ENCODE measurements at regions not wholly inside any gene's neighbourhood (a gene's known extent, or its start where the extent isn't known, plus 50 kb on each side); places are given as distances from the start of the nearest gene placed in this dataset.

GRCh38 chr6:85390105-85390728 lies 59.7 kb upstream of the NT5E start:
- Histone ChIP-seq H3K4me3 (ENCODE audit: low read depth, low read length) (no peak overlapping the region), H3K9me3 (no peaks in the 10 kb centered on the region), H3K36me3 (ENCODE audit: control insufficient read depth, insufficient read depth, low read length) (no peaks in the 10 kb centered on the region), H3K27me3 (replicated peaks; ENCODE audit: control insufficient read depth, insufficient read depth, low read length) (no peaks in the 10 kb centered on the region), H3K4me1 (peaks cover 38% of the 10 kb centered on the region)
- H3K4me1 Mint-ChIP-seq (ENCODE audit: low read depth, unreplicated experiment), result peaks cover 20% of the 10 kb centered on the region
- intact Hi-C loops (cut with micrococcal nuclease; ENCODE audit: unreplicated experiment), result loop anchor here (1.0 kb wide), 1 partner anchor 15 kb away; no protein-coding TSS in a partner anchor
- H3K4me3 Mint-ChIP-seq (ENCODE audit: unreplicated experiment), result no peak overlapping the region
- peak in 1 of 2 experiments; percentile 66 for DNase-seq
- H3K27ac Mint-ChIP-seq (ENCODE audit: unreplicated experiment), result peak overlapping the region; percentile 42
- no peaks in the 10 kb centered on the region for H3K9me3 Mint-ChIP-seq (ENCODE audit: unreplicated experiment)
- no TSS peak for BruUV-seq (replicated peaks)
- no peaks in the 10 kb centered on the region for H3K27me3 Mint-ChIP-seq (ENCODE audit: insufficient read depth, unreplicated experiment)
- peaks cover 4% of the 10 kb centered on the region for H3K36me3 Mint-ChIP-seq (ENCODE audit: insufficient read depth, unreplicated experiment)
- CTCF ChIA-PET, result no interaction called here
- TF ChIP-seq CTCF (IDR thresholded peaks at IDR 0.05; ENCODE audit: insufficient read depth in 1 of 2, low read depth in 1 of 2, low read length in 1 of 2, severe bottlenecking in 1 of 2, unreplicated experiment in 1 of 2), result no peak
- POLR2A ChIA-PET, result no interaction called here

DNA sequence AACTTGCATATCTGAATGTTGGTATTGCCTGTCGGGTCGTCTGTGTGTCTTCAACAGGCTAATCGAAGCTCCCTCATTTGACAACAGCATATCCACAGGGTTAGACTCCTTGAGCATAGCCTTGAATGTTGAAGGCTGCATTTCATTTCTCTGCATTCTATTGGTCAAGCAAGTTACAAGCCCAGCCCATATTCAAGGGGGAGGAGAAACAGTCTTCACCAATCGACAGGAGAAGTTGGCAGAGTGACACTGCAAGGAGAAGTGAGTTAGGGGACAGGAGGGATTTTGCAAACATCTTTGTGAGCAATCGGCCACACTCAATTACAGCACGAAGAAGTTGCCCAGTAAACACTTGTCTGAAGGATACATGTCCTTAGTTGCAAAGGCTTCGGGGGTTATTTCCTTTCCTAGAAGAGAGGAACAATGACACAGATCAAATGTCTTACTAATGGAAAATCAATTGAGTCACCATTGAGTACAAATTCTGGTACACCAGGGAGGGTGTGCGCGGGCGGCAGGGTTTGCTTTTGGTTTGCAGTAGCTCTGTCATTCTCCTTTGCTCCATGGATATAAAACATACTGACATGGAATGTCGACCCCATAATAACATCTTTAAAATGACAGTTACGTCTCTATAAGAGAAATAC lies 60.6 kb upstream of the NT5E start:
- H3K4me1 ChIP-seq, result peaks cover 38% of the 10 kb centered on the region
- Mint-ChIP-seq H3K27ac (ENCODE audit: unreplicated experiment) (no peak overlapping the region), H3K9me3 (ENCODE audit: unreplicated experiment) (no peaks in the 10 kb centered on the region), H3K4me1 (ENCODE audit: low read depth, unreplicated experiment) (peaks cover 20% of the 10 kb centered on the region), H3K27me3 (ENCODE audit: insufficient read depth, unreplicated experiment) (no peaks in the 10 kb centered on the region), H3K4me3 (ENCODE audit: unreplicated experiment) (no peak overlapping the region), H3K36me3 (ENCODE audit: insufficient read depth, unreplicated experiment) (peaks cover 4% of the 10 kb centered on the region)
- no peaks in the 10 kb centered on the region for H3K27me3 ChIP-seq (replicated peaks; ENCODE audit: control insufficient read depth, insufficient read depth, low read length)
- intact Hi-C loops (cut with micrococcal nuclease; ENCODE audit: unreplicated experiment), result no loop called here
- BruUV-seq (replicated peaks), result no TSS peak
- H3K9me3 ChIP-seq, result no peaks in the 10 kb centered on the region
- H3K4me3 ChIP-seq (ENCODE audit: low read depth, low read length), result no peak overlapping the region
- ChIA-PET POLR2A (no interaction called here), CTCF (no interaction called here)
- no peak for TF ChIP-seq CTCF (IDR thresholded peaks at IDR 0.05; ENCODE audit: insufficient read depth in 1 of 2, low read depth in 1 of 2, low read length in 1 of 2, severe bottlenecking in 1 of 2, unreplicated experiment in 1 of 2)
- no peak for DNase-seq
- H3K36me3 ChIP-seq (ENCODE audit: control insufficient read depth, insufficient read depth, low read length), result no peaks in the 10 kb centered on the region

DNA sequence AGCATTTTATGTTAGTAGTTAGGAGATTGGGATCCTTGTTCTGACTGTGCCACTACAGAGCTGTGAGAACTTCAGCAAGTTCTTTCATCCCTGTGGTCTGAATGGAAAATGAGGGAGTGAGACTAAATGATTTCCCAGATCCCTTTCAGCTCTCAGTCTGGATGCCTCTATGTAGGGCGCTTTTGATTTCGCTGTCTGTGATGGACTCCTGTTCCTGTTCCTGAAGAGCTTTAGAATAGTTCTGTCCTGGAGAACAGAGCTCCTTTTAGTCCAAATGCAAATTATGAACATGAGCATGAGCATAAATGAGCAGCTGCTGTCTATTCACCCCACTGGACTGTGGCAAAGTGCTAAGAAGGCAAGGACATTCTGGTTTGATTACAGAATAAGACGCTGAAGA lies 61.4 kb upstream of the NT5E start:
- no TSS peak for BruUV-seq (replicated peaks)
- H3K4me3 ChIP-seq (ENCODE audit: low read depth, low read length), result no peak overlapping the region
- no peaks in the 10 kb centered on the region for H3K9me3 ChIP-seq
- H3K27ac Mint-ChIP-seq (ENCODE audit: unreplicated experiment), result no peak overlapping the region
- CTCF ChIA-PET, result interaction anchor here (0.7 kb wide), 1 partner anchor 28 kb away, joined by 3 read pairs; no protein-coding TSS in a partner anchor
- peaks cover 20% of the 10 kb centered on the region for H3K4me1 Mint-ChIP-seq (ENCODE audit: low read depth, unreplicated experiment)
- no peak for TF ChIP-seq CTCF (IDR thresholded peaks at IDR 0.05; ENCODE audit: insufficient read depth in 1 of 2, low read depth in 1 of 2, low read length in 1 of 2, severe bottlenecking in 1 of 2, unreplicated experiment in 1 of 2)
- H3K4me1 ChIP-seq, result peaks cover 39% of the 10 kb centered on the region
- intact Hi-C loops (cut with micrococcal nuclease; ENCODE audit: unreplicated experiment), result no loop called here
- H3K27me3 Mint-ChIP-seq (ENCODE audit: insufficient read depth, unreplicated experiment), result no peaks in the 10 kb centered on the region
- POLR2A ChIA-PET, result no interaction called here
- H3K36me3 ChIP-seq (ENCODE audit: control insufficient read depth, insufficient read depth, low read length), result no peaks in the 10 kb centered on the region
- H3K9me3 Mint-ChIP-seq (ENCODE audit: unreplicated experiment), result no peaks in the 10 kb centered on the region
- H3K4me3 Mint-ChIP-seq (ENCODE audit: unreplicated experiment), result no peak overlapping the region
- no peaks in the 10 kb centered on the region for H3K36me3 Mint-ChIP-seq (ENCODE audit: insufficient read depth, unreplicated experiment)
- no peak for DNase-seq
- H3K27me3 ChIP-seq (replicated peaks; ENCODE audit: control insufficient read depth, insufficient read depth, low read length), result no peaks in the 10 kb centered on the region
